ENCODE measurements at regions not wholly inside any gene's neighbourhood (a gene's known extent, or its start where the extent isn't known, plus 50 kb on each side); places are given as distances from the start of the nearest gene placed in this dataset.

DNA sequence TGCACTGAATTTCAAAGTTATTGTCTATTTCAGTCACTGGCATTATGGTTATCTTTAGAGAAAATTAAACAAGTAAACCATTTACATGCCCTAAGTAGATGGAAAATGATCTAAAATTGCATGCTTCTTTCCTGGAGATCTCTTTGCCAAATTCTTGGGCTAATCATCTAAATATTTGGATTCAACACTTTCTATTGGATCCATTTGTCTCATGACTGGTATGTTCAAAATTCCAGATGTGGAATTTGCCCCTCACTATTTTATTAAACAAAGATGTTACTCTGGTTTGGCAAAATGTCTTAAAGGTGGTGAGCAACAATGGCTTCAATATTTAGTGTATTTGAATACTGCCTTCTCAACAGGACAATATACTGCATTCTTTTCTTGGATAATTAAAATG, 147.5 kb upstream of the CASK start:
- no peaks in the 10 kb centered on the region for H3K36me3 ChIP-seq (ENCODE audit: control insufficient read depth, insufficient read depth, low read length)
- in situ Hi-C loops (cut with HindIII; ENCODE audit: low pct_unique_long_range_greater_than_20kb, low sequenced_read_pairs) (no loop called here), intact Hi-C loops (cut with micrococcal nuclease; ENCODE audit: unreplicated experiment) (no loop called here)
- no peaks in the 10 kb centered on the region for H3K9me3 ChIP-seq (ENCODE audit: control insufficient read depth, insufficient read depth, low read depth, low read length)
- ATAC-seq (no peak), DNase-seq (ENCODE audit: low read depth, low spot score) (no peak)
- no peak overlapping the region for H3K27ac ChIP-seq (ENCODE audit: low read length)
- ChIA-PET CTCF (no interaction called here), POLR2A (no interaction called here)
- TF ChIP-seq POLR2AphosphoS5 (IDR thresholded peaks at IDR 0.05; ENCODE audit: low read depth, low read length): no peak
- TF ChIP-seq TCF7L2 (IDR thresholded peaks at IDR 0.05; ENCODE audit: low read depth, low read length): no peak
- TF ChIP-seq SIN3A (IDR thresholded peaks at IDR 0.05; ENCODE audit: borderline replicate concordance, insufficient read depth, low read depth, low read length): no peak
- TF ChIP-seq REST (IDR thresholded peaks at IDR 0.05; ENCODE audit: insufficient read depth in 1 of 2, low read depth in 2 of 2, low read length in 1 of 2): no peak
- TF ChIP-seq, protein P1, sequence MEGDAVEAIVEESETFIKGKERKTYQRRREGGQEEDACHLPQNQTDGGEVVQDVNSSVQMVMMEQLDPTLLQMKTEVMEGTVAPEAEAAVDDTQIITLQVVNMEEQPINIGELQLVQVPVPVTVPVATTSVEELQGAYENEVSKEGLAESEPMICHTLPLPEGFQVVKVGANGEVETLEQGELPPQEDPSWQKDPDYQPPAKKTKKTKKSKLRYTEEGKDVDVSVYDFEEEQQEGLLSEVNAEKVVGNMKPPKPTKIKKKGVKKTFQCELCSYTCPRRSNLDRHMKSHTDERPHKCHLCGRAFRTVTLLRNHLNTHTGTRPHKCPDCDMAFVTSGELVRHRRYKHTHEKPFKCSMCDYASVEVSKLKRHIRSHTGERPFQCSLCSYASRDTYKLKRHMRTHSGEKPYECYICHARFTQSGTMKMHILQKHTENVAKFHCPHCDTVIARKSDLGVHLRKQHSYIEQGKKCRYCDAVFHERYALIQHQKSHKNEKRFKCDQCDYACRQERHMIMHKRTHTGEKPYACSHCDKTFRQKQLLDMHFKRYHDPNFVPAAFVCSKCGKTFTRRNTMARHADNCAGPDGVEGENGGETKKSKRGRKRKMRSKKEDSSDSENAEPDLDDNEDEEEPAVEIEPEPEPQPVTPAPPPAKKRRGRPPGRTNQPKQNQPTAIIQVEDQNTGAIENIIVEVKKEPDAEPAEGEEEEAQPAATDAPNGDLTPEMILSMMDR (IDR thresholded peaks at IDR 0.05): no peak
- no peaks in the 10 kb centered on the region for H3K4me1 ChIP-seq (ENCODE audit: control insufficient read depth, insufficient read depth, low read length)
- H3K4me3 ChIP-seq (ENCODE audit: low read depth in 2 of 2, low read length in 2 of 2): no peak overlapping the region
- no TSS peak for BruUV-seq (replicated peaks)
- no peaks in the 10 kb centered on the region for H3K27me3 ChIP-seq (ENCODE audit: control insufficient read depth, insufficient read depth, low read length)

DNA sequence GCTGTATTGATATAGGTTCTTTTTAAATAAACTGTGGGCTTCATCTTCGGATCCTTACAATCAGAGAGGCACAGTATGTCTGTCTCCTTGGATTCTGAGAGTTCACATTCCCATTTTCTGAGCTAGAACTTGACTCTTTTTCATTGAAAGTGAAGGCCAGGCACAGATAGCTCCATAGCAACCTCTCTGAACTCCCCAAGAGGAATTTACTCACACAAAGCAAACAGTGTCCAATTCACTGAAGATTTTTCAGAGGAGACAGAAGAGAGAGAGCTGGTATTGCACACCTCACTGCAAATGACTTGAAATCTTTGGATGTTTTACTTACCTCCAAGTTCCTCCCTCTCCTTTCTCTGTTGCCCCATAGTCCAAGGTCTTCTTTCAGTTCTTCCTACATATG, 130.9 kb upstream of the CASK start:
- CTCF ChIA-PET: no interaction called here
- BruUV-seq (replicated peaks): no TSS peak

More for the DNA sequence above, 130.9 kb upstream of the CASK start:
- ATAC-seq (no peak), DNase-seq (ENCODE audit: low read depth, low spot score) (no peak)
- POLR2A ChIA-PET: no interaction called here
- Histone ChIP-seq H3K36me3 (ENCODE audit: control insufficient read depth, insufficient read depth, low read length) (no peaks in the 10 kb centered on the region), H3K4me1 (ENCODE audit: control insufficient read depth, insufficient read depth, low read length) (no peaks in the 10 kb centered on the region), H3K27ac (ENCODE audit: low read length) (no peak overlapping the region), H3K27me3 (ENCODE audit: control insufficient read depth, insufficient read depth, low read length) (no peaks in the 10 kb centered on the region), H3K9me3 (ENCODE audit: control insufficient read depth, insufficient read depth, low read depth, low read length) (no peaks in the 10 kb centered on the region), H3K4me3 (ENCODE audit: low read depth in 2 of 2, low read length in 2 of 2) (no peak overlapping the region)
- intact Hi-C loops (cut with micrococcal nuclease; ENCODE audit: unreplicated experiment) (no loop called here), in situ Hi-C loops (cut with HindIII; ENCODE audit: low pct_unique_long_range_greater_than_20kb, low sequenced_read_pairs) (no loop called here)
- TF ChIP-seq POLR2AphosphoS5 (IDR thresholded peaks at IDR 0.05; ENCODE audit: low read depth, low read length) (no peak), TCF7L2 (IDR thresholded peaks at IDR 0.05; ENCODE audit: low read depth, low read length) (no peak), SIN3A (IDR thresholded peaks at IDR 0.05; ENCODE audit: borderline replicate concordance, insufficient read depth, low read depth, low read length) (no peak), REST (IDR thresholded peaks at IDR 0.05; ENCODE audit: insufficient read depth in 1 of 2, low read depth in 2 of 2, low read length in 1 of 2) (no peak)
- TF ChIP-seq, protein P1 (IDR thresholded peaks at IDR 0.05): no peak

Measured in Panc1 (cell line).